MM.1S (cell line): ENCODE measurements at regions not wholly inside any gene's neighbourhood (a gene's known extent, or its start where the extent isn't known, plus 50 kb on each side); places are given as distances from the start of the nearest gene placed in this dataset.

Source experiments
- DNase-seq: peaks from one replicate; pipeline ENCODE4 v3.0.0-alpha.2; 2015
- H2AFZ ChIP-seq: fragments of 300-600 bp; sonication (generic); 2 replicates; pipeline ENCODE4 v1.6.0; 2016; ENCODE audit warnings: antibody characterized with exemption, low read length
- H3F3A ChIP-seq: fragments of 300-600 bp; sonication (generic); 2 replicates; pipeline ENCODE4 v1.6.1; 2016; ENCODE audit warnings: mild to moderate bottlenecking, antibody characterized with exemption, low read length, moderate library complexity, mixed read lengths; ENCODE audit not compliant: insufficient read depth
- H3K27ac ChIP-seq: fragments of 300-600 bp; sonication (generic); 2 replicates; pipeline ENCODE4 v1.5.1; 2016; ENCODE audit warnings: mild to moderate bottlenecking, low read length
- H3K27me3 ChIP-seq: fragments of 300-600 bp; sonication (generic); replicated peaks from 2 replicates; pipeline ENCODE4 v1.6.0; 2016; ENCODE audit warnings: low read length; ENCODE audit not compliant: insufficient read depth
- H3K36me3 ChIP-seq: fragments of 300-600 bp; sonication (generic); replicated peaks from 2 replicates; pipeline ENCODE4 v1.6.1; 2016; ENCODE audit warnings: mild to moderate bottlenecking, low read length, mixed read lengths; ENCODE audit not compliant: insufficient read depth
- H3K4me1 ChIP-seq: fragments of 300-600 bp; sonication (generic); 2 replicates; pipeline ENCODE4 v1.6.1; 2016; ENCODE audit warnings: low read length, mixed read lengths
- H3K4me2 ChIP-seq: fragments of 300-600 bp; sonication (generic); 2 replicates; pipeline ENCODE4 v1.6.0; 2016; ENCODE audit warnings: low read depth, low read length
- H3K4me3 ChIP-seq: fragments of 300-600 bp; sonication (generic); 2 replicates; pipeline ENCODE4 v1.5.1; 2016; ENCODE audit warnings: low read length, mixed read lengths
- H3K79me2 ChIP-seq: fragments of 300-600 bp; sonication (generic); 2 replicates; pipeline ENCODE4 v1.6.1; 2016; ENCODE audit warnings: mixed run types, low read length, mixed read lengths
- H3K9ac ChIP-seq: fragments of 300-600 bp; sonication (generic); 2 replicates; pipeline ENCODE4 v1.6.1; 2016; ENCODE audit warnings: low read length, mixed read lengths
- H3K9me2 ChIP-seq: fragments of 300-600 bp; sonication (generic); replicated peaks from 2 replicates; pipeline ENCODE4 v1.6.1; 2016; ENCODE audit warnings: mild to moderate bottlenecking, low read length, mixed read lengths; ENCODE audit not compliant: insufficient read depth
- H3K9me3 ChIP-seq: fragments of 300-600 bp; sonication (generic); replicated peaks from 2 replicates; pipeline ENCODE4 v1.6.1; 2016; ENCODE audit warnings: mild to moderate bottlenecking, low read length, mixed read lengths; ENCODE audit not compliant: insufficient read depth
- H4K20me1 ChIP-seq: fragments of 300-600 bp; sonication (generic); 2 replicates; pipeline ENCODE4 v1.6.1; 2016; ENCODE audit warnings: mild to moderate bottlenecking, low read length, moderate library complexity, mixed read lengths; ENCODE audit not compliant: insufficient read depth
- CTCF ChIP-seq: fragments of 300-600 bp; sonication (generic); IDR thresholded peaks from 2 replicates; pipeline ENCODE4 v1.5.1; 2016; ENCODE audit warnings: antibody characterized with exemption, low read length, mixed read lengths
- EZH2 ChIP-seq: fragments of 300-600 bp; sonication (generic); optimal IDR thresholded peaks from 2 replicates; pipeline ENCODE3; 2017; ENCODE audit warnings: low read depth, mild to moderate bottlenecking, antibody characterized with exemption, low read length, mixed read lengths
- EZH2phosphoT487 ChIP-seq: fragments of 300-600 bp; sonication (generic); IDR thresholded peaks from 2 replicates; pipeline ENCODE4 v1.6.1; 2018; ENCODE audit warnings: antibody characterized with exemption, low read length

- Histone ChIP-seq H3K9me2 (no peaks in the 10 kb centered on the region), H3K27me3 (no peaks in the 10 kb centered on the region), H3K79me2 (no peaks in the 10 kb centered on the region), H3F3A (no peaks in the 10 kb centered on the region), H4K20me1 (no peaks in the 10 kb centered on the region), H3K9me3 (no peaks in the 10 kb centered on the region), H3K9ac (no peak overlapping the region), H3K4me3 (no peak overlapping the region), H3K4me1 (no peaks in the 10 kb centered on the region), H3K4me2 (no peak overlapping the region), H3K27ac (no peak overlapping the region), H3K36me3 (no peaks in the 10 kb centered on the region), H2AFZ (no peak overlapping the region)
- DNase-seq, result no peak
- TF ChIP-seq EZH2phosphoT487 (no peak), CTCF (no peak), EZH2 (no peak)
These were observed 416.7 kb upstream of the TEX13C start for GRCh38 chrX:124902953-124903352.

DNA sequence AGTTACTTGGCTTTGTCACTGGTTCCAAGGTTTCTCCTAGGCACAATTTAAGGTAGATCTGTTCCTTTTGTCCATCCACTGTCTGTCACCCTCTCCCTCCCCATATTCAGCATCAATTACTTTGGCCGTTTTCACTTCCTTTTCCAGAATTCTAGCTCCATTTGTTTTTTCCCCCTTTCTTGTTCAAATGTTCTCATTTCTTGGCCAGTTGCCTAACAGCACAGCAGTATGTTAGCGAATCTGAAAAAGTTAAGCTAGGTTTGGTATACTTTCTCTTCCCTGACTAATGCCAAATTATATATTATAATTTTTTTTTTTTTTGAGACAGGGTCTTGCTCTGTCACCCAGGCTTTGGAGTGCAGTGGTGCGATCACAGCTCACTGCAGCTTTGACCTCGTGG lies 409.1 kb upstream of the TEX13C start:
- no peaks in the 10 kb centered on the region for H3K4me1 ChIP-seq
- no peak for DNase-seq
- no peak overlapping the region for H3K9ac ChIP-seq
- no peak overlapping the region for H2AFZ ChIP-seq
- H3K27ac ChIP-seq, result no peak overlapping the region
- H3K4me2 ChIP-seq, result no peak overlapping the region
- no peaks in the 10 kb centered on the region for H3K9me3 ChIP-seq
- no peaks in the 10 kb centered on the region for H3F3A ChIP-seq
- no peak overlapping the region for H3K4me3 ChIP-seq
- no peaks in the 10 kb centered on the region for H4K20me1 ChIP-seq
- no peaks in the 10 kb centered on the region for H3K9me2 ChIP-seq
- no peaks in the 10 kb centered on the region for H3K36me3 ChIP-seq
- H3K79me2 ChIP-seq, result no peaks in the 10 kb centered on the region
- H3K27me3 ChIP-seq, result no peaks in the 10 kb centered on the region
- no peak for TF ChIP-seq CTCF
- no peak for TF ChIP-seq EZH2
- no peak for TF ChIP-seq EZH2phosphoT487

GRCh38 chrX:124917011-124917410 lies 402.7 kb upstream of the TEX13C start:
- Histone ChIP-seq H3K27ac (no peak overlapping the region), H3K4me3 (no peak overlapping the region), H3K9me3 (no peaks in the 10 kb centered on the region), H3F3A (no peaks in the 10 kb centered on the region), H3K36me3 (no peaks in the 10 kb centered on the region), H3K4me1 (no peaks in the 10 kb centered on the region), H4K20me1 (no peaks in the 10 kb centered on the region), H2AFZ (no peak overlapping the region), H3K27me3 (no peaks in the 10 kb centered on the region), H3K9ac (no peak overlapping the region), H3K9me2 (no peaks in the 10 kb centered on the region), H3K4me2 (no peak overlapping the region), H3K79me2 (no peaks in the 10 kb centered on the region)
- TF ChIP-seq EZH2 (no peak), EZH2phosphoT487 (no peak), CTCF (no peak)
- no peak for DNase-seq
